Gastrocnemius medialis (tissue), 4 donors: ENCODE measurements at regions not wholly inside any gene's neighbourhood (a gene's known extent, or its start where the extent isn't known, plus 50 kb on each side); places are given as distances from the start of the nearest gene placed in this dataset.

Experiments used
- POLR2A ChIP-seq, 2 donors: fragments of 450-650 bp; IDR thresholded peaks; one replicate each; pipeline ENCODE4 v1.6.1; 2017; ENCODE audit warnings: antibody characterized with exemption in 2 of 2, mild to moderate bottlenecking in 2 of 2, moderate library complexity in 2 of 2
- TF ChIP-seq, protein P1 (sequence below), 5 experiments: fragments of 450-650 bp in 3 of 5; fragments of 200-600 bp in 2 of 5; sonication (generic) in 2 of 5; IDR thresholded peaks in 4 of 5; conservative IDR thresholded peaks in 1 of 5; 1 replicate in 4 of 5; 2 replicates in 1 of 5; pipeline ENCODE4 v1.5.1; 2016 to 2019; ENCODE audit warnings: antibody characterized with exemption in 5 of 5, mild to moderate bottlenecking in 3 of 5, moderate library complexity in 3 of 5

GRCh38 chr16:73823205-73823849, 473.3 kb upstream of the PSMD7 start:
- no peak for TF ChIP-seq POLR2A (IDR thresholded peaks at IDR 0.05)
- TF ChIP-seq, protein P1, sequence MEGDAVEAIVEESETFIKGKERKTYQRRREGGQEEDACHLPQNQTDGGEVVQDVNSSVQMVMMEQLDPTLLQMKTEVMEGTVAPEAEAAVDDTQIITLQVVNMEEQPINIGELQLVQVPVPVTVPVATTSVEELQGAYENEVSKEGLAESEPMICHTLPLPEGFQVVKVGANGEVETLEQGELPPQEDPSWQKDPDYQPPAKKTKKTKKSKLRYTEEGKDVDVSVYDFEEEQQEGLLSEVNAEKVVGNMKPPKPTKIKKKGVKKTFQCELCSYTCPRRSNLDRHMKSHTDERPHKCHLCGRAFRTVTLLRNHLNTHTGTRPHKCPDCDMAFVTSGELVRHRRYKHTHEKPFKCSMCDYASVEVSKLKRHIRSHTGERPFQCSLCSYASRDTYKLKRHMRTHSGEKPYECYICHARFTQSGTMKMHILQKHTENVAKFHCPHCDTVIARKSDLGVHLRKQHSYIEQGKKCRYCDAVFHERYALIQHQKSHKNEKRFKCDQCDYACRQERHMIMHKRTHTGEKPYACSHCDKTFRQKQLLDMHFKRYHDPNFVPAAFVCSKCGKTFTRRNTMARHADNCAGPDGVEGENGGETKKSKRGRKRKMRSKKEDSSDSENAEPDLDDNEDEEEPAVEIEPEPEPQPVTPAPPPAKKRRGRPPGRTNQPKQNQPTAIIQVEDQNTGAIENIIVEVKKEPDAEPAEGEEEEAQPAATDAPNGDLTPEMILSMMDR (IDR thresholded peaks at IDR 0.05 in 4 of 5, conservative IDR thresholded peaks at IDR 0.05 in 1 of 5), result no peak
